HG02798 (cell line): ENCODE measurements at regions not wholly inside any gene's neighbourhood (a gene's known extent, or its start where the extent isn't known, plus 50 kb on each side); places are given as distances from the start of the nearest gene placed in this dataset.
A peak's percentile ranks its signal among the peaks of the same experiment; 100 is the strongest.
"Not testable (repeated sequence)": the region's sequence is repeated elsewhere in the genome, so short reads cannot be mapped to it uniquely, and the experiment has no call there.

Source experiments
- ATAC-seq: cut with Tn5 transposase; IDR thresholded peaks from one replicate; pipeline ENCODE4 v1.9.1; 2021; ENCODE audit warnings: mild to moderate bottlenecking; ENCODE audit not compliant: unreplicated experiment, poor library complexity

- ATAC-seq = not testable (repeated sequence)
These were observed 85.7 kb downstream of the POTEM start for GRCh38 chr14:19052977-19053376.

GRCh38 chr14:19053426-19054050 is 86.3 kb downstream of the POTEM start:
- peak; percentile 41 for ATAC-seq

DNA sequence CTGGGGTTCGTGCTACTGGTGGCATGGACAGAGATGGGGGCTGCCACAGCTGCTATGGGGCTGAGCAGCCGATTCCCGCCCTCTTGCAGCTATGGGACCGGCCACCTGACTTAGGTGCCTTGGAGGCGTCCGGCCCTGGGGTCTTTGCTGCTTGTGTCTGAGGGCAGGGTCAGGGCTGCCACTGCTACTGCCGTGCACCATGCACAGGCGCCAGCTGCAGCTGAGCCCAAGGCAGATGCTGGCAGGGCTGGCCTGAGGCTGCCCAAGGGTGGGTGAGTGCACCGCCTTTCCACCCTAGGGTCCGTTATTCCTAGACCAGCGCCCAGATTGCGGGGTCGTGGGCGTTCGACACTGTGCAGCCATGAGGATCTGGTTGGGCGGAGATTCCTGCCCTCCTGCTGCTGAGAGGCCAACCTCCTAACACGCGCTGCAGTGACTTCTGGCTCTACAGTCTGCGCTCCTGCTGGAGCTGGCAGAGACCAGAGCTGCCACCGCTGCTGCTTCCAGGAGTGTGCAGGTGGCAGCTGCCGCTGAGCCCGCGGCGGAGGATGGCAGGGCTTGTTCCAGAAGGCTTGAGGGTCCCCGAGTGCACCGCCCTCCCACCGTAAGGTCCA is 87.0 kb downstream of the POTEM start:
- ATAC-seq = not testable (repeated sequence)

- ATAC-seq = not testable (repeated sequence)
These were observed 87.7 kb downstream of the POTEM start for GRCh38 chr14:19054934-19055333.

DNA sequence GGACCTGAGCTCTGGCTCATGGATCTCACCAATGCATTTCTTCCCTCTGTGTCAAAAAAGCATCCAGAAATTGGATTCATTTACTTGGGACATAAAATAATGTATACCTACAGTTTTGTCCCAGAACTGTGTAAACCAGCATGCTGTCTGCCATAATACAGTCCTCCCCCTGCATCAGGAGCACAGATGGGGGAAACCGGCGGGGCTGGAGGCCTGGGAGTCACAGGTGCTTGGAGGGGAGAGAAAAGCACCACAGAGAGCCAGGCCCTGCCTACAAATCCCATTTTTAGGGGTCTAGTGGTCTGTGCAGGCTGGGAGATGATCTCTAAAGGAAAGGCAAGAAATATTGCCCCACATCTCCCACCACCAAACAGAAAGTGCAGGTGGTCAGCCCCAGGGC is 91.8 kb downstream of the POTEM start:
- ATAC-seq = not testable (repeated sequence)

DNA sequence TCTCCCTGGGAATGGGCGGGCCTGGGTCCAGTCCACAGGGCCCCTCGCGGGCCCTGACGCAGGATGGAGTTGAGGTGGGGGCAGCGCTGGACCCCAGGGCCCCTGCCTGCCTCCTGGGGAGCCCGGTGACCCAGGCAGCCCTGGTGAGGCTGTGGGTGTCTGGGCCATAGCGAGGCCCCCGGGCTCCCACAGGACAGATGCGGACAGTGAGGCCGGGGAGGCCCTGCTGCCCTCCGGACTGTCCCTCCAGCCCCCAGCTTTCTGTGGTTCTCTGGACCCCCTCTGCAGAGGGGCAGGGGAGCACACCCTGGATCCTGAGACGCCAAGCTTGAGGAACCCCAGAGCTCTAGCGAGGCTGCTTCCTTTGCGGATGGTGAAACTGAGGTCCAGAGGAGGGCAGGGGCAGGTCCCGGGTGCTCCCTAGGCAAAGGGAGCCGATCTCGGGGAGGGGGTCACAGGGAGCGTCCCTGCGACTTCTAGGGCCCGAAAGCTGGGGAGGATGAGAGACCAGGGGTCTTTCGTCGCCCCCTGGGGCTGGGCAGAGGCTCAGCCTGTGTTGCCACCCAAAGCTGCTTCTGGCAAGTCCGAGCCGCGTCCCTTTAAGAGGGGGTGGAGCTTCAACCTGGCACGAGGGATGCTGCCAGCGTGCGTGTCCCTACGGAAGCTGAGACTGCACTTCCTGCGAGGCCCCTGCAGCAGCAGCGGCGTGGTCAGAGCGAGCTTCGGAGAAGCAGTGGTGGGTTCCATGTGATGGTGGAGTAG is 94.6 kb downstream of the POTEM start:
- not testable (repeated sequence) for ATAC-seq

DNA sequence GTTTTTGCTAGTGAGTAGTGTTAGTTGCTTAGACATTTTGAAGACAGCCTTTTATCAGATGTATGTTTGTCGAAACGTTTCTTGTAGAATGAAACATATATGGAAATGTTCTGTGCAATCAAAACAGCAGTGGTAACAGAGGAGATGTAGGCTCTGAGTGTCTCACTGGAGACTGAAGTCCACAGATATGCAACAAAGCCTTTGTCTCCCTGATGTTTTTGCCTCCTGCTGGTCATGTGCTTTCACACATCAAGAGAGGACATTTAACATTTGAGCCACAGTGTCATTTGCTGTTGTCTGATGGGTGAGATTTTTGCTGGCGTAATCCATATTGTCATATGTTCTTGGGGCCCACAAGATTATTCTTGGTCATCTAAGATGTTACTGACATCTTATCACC is 101.7 kb downstream of the POTEM start:
- not testable (repeated sequence) for ATAC-seq

GRCh38 chr14:19072518-19072917 is 105.3 kb downstream of the POTEM start:
- ATAC-seq = not testable (repeated sequence)

DNA sequence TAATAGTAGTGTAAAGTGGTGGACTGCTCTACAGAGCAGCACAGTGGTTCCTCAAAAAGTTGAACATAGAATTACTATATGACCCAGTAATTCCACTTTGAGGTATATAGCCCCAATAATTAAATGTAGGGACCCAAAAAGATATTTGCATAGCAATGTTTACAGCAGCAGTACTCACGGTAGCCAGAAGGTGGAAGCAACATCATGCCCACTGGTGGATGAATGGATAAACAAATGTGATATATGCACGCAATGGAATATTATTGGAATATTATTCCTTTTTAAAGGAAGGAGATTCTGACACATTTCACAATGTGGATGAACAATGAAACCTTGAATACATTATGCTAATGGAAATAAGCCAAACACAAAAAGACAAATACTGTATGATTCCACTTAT is 121.4 kb downstream of the POTEM start:
- ATAC-seq = not testable (repeated sequence)

- not testable (repeated sequence) for ATAC-seq
These were observed 126.0 kb downstream of the POTEM start for GRCh38 chr14:19093227-19093626.

DNA sequence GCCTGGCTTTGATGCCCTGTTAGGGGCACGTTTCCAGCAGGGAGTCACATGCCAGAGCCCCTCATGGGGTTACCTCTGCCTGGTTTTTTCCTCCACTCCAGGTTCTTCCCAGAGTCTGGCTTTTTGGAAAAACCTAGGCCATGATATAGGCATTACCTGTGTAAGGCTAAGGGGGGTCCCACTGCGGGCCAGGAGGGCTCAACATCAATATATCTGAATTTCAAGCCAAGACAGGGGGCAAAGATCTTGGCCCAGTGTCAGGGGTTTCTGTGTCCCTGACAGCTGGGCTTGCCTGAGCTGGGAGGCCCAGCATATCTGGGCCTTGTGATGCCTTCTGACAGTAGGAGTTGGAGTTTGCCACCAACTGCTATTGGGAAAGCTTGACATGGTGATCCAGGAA is 127.5 kb downstream of the POTEM start:
- not testable (repeated sequence) for ATAC-seq

- not testable (repeated sequence) for ATAC-seq
These were observed 127.9 kb downstream of the POTEM start for GRCh38 chr14:19095167-19095566.

- ATAC-seq = not testable (repeated sequence)
These were observed 129.2 kb downstream of the POTEM start for GRCh38 chr14:19096467-19096866.

DNA sequence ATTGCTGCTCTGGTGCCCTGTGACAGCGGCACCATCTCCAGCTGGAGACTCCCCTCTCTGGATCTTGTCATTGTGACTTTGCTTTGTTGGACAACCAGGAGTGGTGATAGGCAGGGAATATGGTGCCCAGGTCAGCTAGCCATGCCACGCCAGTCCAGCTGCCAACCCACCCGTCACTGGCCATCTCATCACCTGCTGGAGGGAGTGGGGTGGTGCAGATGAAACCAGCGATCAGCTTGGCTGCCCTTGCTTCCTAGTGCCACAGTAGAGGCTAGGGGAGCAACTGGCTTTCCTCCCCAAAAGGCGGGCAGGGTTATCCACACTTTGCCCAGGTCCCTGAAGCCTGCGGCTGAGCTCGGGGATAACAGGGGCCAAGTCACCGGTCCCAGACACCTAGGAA is 129.6 kb downstream of the POTEM start:
- not testable (repeated sequence) for ATAC-seq

- ATAC-seq = not testable (repeated sequence)
These were observed 130.1 kb downstream of the POTEM start for GRCh38 chr14:19097306-19097705.

DNA sequence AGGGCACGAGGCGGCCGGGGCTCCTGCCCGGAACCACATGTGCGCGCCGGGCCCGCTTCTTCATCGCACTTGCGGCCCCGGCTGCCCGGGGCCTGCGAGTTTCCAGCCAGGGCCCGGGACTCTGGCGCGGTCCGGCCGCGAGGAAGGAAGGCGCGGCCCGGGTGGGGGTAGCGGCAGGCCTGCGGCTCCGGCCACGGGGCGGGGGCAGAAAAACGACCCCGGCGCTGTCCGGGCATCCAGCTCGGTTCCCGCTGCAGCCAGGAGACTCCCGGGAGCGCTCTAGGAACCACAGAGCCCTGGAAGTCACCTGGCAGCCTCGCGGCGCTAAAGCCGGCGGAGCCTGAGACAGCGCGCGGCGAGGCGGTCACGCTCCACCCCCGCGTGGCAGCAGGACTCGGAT is 130.5 kb downstream of the POTEM start:
- not testable (repeated sequence) for ATAC-seq

- ATAC-seq = not testable (repeated sequence)
These were observed 131.0 kb downstream of the POTEM start for GRCh38 chr14:19098230-19098629.

- not testable (repeated sequence) for ATAC-seq
These were observed 131.5 kb downstream of the POTEM start for GRCh38 chr14:19098732-19099131.

GRCh38 chr14:19099336-19099735 is 132.1 kb downstream of the POTEM start:
- ATAC-seq = not testable (repeated sequence)

GRCh38 chr14:19099939-19100338 is 132.7 kb downstream of the POTEM start:
- ATAC-seq = not testable (repeated sequence)

DNA sequence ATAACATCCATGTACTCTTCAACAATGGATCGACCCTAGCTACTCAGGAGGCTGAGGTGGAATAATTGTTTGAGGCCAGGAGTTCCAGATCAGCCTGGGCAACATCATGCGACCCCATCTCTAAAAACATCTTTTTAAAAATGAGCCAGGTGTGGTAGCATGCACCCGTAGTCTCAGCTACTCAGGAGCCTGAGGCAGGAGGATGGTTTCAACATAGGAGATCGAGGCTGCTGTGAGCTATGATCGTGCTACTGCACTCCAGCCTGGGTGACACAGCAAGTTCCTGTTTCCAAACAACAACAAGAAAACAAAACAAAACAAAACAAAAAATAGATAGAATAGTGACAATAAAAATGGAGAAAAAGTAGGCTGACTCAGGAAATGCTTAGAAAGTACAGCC is 138.3 kb downstream of the POTEM start:
- ATAC-seq = not testable (repeated sequence)
